Left lung (tissue), 4 donors: ENCODE measurements at regions not wholly inside any gene's neighbourhood (a gene's known extent, or its start where the extent isn't known, plus 50 kb on each side); places are given as distances from the start of the nearest gene placed in this dataset.
"Not testable (repeated sequence)": the region's sequence is repeated elsewhere in the genome, so short reads cannot be mapped to it uniquely, and the experiment has no call there.

Experiments used
- ATAC-seq: fragments of 200-7000 bp; cut with Tn5 transposase; one replicate; pipeline ENCODE4 v1.9.1; 2020; ENCODE audit warnings: moderate library complexity
- DNase-seq, 4 donors: peaks; one replicate each; pipeline ENCODE4 v3.0.0-alpha.2; 2013 to 2020
- H3K27ac ChIP-seq, 2 donors: fragments of 200-600 bp; sonication (generic) in 1 of 2; one replicate each; pipeline versions ENCODE4 v1.5.0 to v1.8.0; 2020 to 2021
- H3K27me3 ChIP-seq, 2 donors: fragments of 200-600 bp; sonication (generic) in 1 of 2; one replicate each; pipeline versions ENCODE4 v1.5.0 to v1.8.0; 2020 to 2021
- H3K36me3 ChIP-seq, 2 donors: fragments of 200-600 bp; sonication (generic) in 1 of 2; one replicate each; pipeline versions ENCODE4 v1.5.0 to v1.8.0; 2020 to 2021
- H3K4me1 ChIP-seq, 2 donors: fragments of 200-600 bp; one replicate each; pipeline ENCODE4 v1.8.0; 2021
- H3K4me3 ChIP-seq, 2 donors: fragments of 200-600 bp; sonication (generic) in 1 of 2; one replicate each; pipeline versions ENCODE4 v1.5.0 to v1.8.0; 2020 to 2021; ENCODE audit warnings: mild to moderate bottlenecking in 1 of 2
- H3K9me3 ChIP-seq, 2 donors: fragments of 200-600 bp; sonication (generic) in 1 of 2; one replicate each; pipeline versions ENCODE4 v1.5.0 to v1.8.0; 2020 to 2021
- intact Hi-C, 2 donors: fragments of 100-400 bp; cut with DNase I; formaldehyde crosslinking; loops; one replicate each; pipeline versions ENCODE4 v1.11.2 to v1.14.2; 2022
- TF ChIP-seq, protein P1 (sequence below), 2 donors: fragments of 200-600 bp; sonication (generic) in 1 of 2; IDR thresholded peaks; one replicate each; pipeline versions ENCODE4 v1.5.0 to v1.8.0; 2021; ENCODE audit warnings: antibody characterized with exemption in 2 of 2
- donor health status: DM: no; HTN: yes; CAD: no.
- donor health status: DM: no; HTN: no; CAD: no.

DNA sequence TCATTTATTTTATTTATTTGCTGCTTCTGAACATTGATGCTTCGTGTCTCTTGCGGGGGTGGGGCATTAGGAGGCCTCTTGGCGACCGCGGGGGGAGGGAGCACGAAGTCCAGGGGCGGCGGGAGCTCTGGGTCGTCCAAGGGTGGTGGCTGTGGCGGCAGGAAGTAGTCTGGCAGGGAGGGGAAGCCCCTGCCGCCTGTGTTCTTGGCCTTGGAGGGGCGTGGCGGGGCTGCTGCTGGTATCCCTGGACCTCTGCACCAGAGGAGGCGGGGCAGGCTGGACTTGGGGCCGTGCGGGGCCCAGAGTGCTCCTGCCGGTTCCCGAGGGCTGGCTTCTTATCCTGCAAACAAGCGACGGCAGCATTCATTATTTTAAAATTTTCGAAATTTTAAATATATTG lies 70.5 kb upstream of the ABI1 start:
- Histone ChIP-seq H3K4me3 (no peak overlapping the region), H3K4me1 (peaks cover 5 to 6% of the 10 kb centered on the region in 2 donors), H3K36me3 (no peaks in the 10 kb centered on the region), H3K27me3 (peaks cover 0 to 9% of the 10 kb centered on the region in 2 donors), H3K27ac (no peak overlapping the region), H3K9me3 (no peaks in the 10 kb centered on the region)
- ATAC-seq (peak; percentile 47), DNase-seq (peak in 2 of 4 donors; percentile 13 to 79)
- intact Hi-C loops, result no loop called here
- TF ChIP-seq, protein P1, sequence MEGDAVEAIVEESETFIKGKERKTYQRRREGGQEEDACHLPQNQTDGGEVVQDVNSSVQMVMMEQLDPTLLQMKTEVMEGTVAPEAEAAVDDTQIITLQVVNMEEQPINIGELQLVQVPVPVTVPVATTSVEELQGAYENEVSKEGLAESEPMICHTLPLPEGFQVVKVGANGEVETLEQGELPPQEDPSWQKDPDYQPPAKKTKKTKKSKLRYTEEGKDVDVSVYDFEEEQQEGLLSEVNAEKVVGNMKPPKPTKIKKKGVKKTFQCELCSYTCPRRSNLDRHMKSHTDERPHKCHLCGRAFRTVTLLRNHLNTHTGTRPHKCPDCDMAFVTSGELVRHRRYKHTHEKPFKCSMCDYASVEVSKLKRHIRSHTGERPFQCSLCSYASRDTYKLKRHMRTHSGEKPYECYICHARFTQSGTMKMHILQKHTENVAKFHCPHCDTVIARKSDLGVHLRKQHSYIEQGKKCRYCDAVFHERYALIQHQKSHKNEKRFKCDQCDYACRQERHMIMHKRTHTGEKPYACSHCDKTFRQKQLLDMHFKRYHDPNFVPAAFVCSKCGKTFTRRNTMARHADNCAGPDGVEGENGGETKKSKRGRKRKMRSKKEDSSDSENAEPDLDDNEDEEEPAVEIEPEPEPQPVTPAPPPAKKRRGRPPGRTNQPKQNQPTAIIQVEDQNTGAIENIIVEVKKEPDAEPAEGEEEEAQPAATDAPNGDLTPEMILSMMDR (IDR thresholded peaks at IDR 0.05), result no peak

DNA sequence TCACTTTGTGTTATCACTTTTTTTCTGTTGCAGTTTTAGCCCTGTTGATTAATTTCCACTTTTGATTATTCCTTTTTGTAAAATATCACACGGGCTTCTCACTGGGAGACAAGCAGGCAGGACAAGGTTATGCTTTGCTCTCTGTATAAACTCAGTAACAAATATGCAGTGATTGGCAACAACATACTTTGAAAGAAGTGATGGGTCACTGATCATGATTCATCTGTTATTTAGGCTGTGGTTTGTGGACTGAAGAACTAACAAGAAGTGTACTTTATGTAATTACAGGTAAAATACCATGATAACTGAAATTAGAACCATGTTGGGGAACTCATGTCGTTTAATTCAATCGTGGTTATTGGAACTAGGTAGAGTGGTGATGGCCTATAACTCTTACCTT lies 62.1 kb upstream of the ABI1 start:
- H3K4me1 ChIP-seq, H3K36me3 ChIP-seq, intact Hi-C loops, H3K27ac ChIP-seq, DNase-seq, ATAC-seq, H3K9me3 ChIP-seq, H3K4me3 ChIP-seq, H3K27me3 ChIP-seq: not testable (repeated sequence)

GRCh38 chr10:26919156-26919860 lies 58.5 kb upstream of the ABI1 start:
- H3K27me3 ChIP-seq, H3K36me3 ChIP-seq, H3K4me1 ChIP-seq, H3K9me3 ChIP-seq, intact Hi-C loops, DNase-seq, ATAC-seq, H3K27ac ChIP-seq, H3K4me3 ChIP-seq: not testable (repeated sequence)

DNA sequence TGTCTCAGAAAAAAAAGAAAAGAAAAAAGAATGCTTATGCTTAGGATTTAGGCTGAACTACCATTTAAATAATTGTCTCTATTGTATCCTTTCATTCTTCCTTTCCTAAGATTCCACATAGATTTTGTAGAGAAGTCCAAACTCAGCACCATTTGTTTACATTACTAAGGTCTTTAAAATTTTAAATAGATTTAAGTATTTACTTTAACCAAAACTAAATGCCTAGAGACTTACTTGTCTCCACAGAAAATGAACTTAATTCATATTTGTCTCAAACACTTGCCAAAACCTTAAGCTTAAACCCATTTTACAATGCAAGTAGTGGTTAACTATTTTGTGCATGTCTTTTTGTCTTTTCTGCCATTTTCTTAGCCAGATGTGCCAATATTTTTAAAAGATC lies 54.1 kb upstream of the ABI1 start:
- H3K9me3 ChIP-seq, result no peaks in the 10 kb centered on the region
- H3K36me3 ChIP-seq, result no peaks in the 10 kb centered on the region
- DNase-seq (no peak), ATAC-seq (no peak)
- H3K4me1 ChIP-seq, result no peaks in the 10 kb centered on the region
- intact Hi-C loops, result no loop called here
- H3K4me3 ChIP-seq, result no peak overlapping the region
- TF ChIP-seq, protein P1 (IDR thresholded peaks at IDR 0.05), result no peak
- H3K27me3 ChIP-seq, result no peaks in the 10 kb centered on the region
- H3K27ac ChIP-seq, result no peak overlapping the region

DNA sequence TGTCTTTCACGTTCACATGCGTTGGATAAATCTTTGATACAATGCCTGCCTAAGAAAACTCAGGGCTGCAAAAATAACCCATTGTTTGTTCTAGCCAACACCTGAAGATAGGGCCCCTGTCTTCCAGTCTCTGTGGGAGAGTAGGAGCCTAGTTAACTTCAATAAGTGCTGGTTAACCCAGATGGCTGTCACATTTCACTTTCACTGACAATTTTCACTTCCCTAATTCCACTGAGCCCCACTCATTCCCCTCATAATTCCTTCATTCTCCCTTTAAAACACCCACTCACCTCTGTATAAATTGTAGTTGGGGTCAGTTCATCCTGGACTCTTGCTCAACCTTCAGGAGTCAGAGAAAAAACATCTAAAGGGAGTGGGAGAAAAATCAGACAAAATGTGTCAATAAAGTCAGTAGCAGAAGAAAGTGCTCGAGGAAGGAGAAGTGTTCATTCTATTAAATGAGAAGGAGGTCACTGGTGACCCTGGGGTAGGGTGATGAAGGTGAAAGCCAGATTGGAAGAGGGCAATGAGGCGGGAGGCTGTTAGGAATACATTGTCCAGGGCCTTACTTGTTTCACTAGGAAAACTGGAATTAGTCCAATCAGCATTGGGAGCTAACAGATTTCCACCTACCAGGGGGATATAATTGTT lies 51.2 kb upstream of the ABI1 start:
- ATAC-seq, result no peak
- Histone ChIP-seq H3K4me3 (no peak overlapping the region), H3K9me3 (no peaks in the 10 kb centered on the region), H3K4me1 (no peaks in the 10 kb centered on the region), H3K27ac (no peak overlapping the region), H3K36me3 (no peaks in the 10 kb centered on the region), H3K27me3 (no peaks in the 10 kb centered on the region)
- intact Hi-C loops, result no loop called here
- TF ChIP-seq, protein P1 (IDR thresholded peaks at IDR 0.05), result no peak
- DNase-seq, result no peak
